GM19043 (cell line): ENCODE measurements at regions not wholly inside any gene's neighbourhood (a gene's known extent, or its start where the extent isn't known, plus 50 kb on each side); places are given as distances from the start of the nearest gene placed in this dataset.

ENCODE experiments used
- ATAC-seq: cut with Tn5 transposase; IDR thresholded peaks from one replicate; pipeline ENCODE4 v1.9.1; 2021; ENCODE audit warnings: low read depth; ENCODE audit not compliant: unreplicated experiment

GRCh38 chr16:73506568-73507056 is 458.7 kb upstream of the ZFHX3 start:
- no peak for ATAC-seq

GRCh38 chr16:73505577-73505976 is 457.6 kb upstream of the ZFHX3 start:
- no peak for ATAC-seq

DNA sequence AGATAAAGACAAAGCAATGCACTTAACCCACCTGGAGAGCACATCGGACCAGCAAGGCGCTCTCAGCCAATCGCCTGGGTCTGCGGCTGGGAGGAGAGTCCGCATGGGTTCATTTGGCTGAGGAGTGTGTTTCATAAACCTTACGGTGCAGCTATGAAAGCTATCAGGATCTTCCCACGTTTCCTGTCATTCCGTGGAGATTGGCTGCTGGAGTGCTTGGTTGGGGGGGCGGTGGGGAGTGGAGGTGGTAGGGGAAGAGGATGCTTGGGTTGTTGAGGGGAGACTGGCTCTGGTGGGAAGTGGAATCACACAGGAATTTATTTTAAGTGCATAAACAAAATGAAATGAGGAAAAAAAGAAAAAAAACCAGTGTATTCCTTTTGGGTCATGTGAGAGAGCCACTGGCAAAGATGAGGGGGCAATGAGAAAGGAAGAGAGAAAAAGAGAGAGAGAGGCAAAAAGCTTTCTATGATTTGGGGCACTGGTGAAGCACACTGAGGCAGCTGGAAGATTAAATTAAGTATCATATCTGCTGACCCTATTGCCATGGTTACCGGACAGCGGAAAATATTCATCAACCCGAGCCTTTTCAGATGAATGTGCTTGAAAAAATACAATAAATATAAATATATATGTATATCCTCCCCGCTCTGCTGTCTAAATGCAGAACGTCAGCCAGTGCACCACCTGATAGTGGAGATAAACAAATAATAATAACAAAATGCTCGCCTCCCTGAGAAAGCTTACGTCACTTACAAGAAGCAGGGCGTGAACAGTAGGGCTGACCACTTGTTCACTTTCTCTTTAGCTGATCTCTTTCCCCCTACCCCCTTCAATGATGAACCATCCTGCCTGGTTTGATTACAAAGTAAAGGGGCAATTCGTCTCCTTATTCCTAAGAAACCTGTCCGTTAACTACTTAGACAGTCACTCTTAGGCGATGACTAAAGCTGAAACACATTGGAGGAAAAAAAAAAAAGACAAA is 457.0 kb upstream of the ZFHX3 start:
- ATAC-seq = no peak

DNA sequence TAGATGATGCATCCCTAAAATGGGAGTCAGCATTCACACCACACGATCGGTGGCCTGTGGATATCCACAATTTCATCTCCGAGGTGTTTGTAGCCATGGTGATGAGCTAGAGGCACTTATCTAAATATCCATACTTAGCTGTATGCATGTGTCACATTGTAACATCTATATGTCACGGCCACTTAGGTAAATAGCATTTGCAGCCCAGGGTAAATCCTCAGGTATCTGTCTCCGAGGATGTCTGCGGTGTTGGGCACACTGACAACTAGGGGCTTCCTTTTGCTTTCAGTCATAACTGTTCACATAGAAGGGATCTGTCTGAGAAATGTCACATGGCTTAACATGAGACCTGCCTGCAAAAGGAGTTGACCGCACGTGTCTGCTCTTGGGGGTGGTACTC is 455.2 kb upstream of the ZFHX3 start:
- no peak for ATAC-seq

DNA sequence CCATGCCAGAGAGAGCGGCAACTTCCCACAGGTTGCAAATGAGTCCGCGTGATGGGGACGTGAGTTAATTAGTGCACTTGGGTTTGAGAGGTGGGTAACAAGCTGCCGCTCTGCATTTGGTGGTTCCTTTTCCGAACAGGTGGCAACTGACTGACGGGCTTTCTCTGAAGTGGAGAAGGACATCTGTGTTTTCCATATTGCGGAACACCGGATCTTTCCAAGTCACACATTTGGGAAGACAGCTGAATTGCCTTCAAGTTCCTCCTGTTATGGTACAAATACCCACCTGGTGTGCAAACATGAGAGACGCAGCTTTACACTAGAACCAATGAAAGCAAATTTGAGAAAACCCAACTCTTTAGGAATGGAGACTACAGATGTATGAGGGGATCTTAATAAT is 451.3 kb upstream of the ZFHX3 start:
- ATAC-seq = no peak

DNA sequence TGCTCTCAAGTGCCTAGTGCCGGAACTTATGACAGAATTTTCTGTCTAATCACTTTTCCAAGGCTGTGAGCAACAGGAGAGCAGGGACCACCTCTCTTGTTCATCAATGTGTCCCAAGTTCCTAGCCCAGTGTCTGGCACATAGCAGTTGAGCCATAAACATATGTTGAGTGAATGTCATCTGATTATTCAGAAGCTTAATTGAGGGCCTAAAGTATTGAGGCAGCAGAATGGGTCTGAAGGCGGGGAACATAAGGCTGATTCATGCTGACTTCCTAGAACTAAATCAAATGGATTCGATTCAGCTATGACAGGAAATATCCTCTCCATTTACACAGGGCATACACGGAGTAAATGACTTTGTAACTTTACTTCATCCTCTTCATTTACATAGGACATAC is 438.0 kb upstream of the ZFHX3 start:
- ATAC-seq = no peak

DNA sequence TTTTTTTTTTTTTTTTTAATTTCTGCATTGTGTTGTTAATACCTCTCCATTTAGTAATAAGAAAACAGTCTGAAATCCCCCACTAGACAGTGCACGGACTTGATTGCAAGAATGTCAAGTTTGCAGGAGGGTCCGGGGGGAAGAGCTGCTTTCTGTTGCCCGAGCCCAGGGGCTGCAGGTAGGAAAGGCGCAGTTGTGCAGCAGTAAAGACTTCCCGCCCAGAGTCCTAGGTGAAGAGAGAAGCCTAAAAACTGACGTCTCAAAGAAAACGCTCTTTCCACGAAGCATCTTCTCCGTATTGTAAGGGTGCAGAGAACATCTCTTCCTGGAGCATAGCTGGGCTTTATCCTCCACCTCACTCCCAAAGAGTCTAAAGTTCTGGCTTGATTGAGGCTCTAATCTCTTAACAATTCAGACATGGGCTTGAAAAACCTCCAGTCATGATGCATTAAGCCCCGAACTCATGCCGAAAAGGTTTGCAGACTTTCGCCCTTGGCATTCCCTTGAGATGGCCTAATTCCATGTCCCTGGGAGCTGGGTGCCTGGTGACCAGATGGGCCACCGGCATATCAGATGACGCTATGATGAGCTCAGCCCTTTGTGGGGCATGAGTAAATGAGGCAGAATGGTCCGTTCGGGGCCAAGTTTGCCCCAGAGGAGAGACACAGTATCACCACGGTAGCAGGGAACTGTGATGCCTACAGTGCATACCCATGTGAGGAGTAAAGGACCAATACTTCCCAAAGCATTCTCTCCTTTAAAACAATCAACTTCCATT is 436.2 kb upstream of the ZFHX3 start:
- no peak for ATAC-seq

- no peak for ATAC-seq
Observed at GRCh38 chr16:73483076-73483791, 435.3 kb upstream of the ZFHX3 start.

GRCh38 chr16:73482310-73482709 is 434.4 kb upstream of the ZFHX3 start:
- ATAC-seq = no peak

DNA sequence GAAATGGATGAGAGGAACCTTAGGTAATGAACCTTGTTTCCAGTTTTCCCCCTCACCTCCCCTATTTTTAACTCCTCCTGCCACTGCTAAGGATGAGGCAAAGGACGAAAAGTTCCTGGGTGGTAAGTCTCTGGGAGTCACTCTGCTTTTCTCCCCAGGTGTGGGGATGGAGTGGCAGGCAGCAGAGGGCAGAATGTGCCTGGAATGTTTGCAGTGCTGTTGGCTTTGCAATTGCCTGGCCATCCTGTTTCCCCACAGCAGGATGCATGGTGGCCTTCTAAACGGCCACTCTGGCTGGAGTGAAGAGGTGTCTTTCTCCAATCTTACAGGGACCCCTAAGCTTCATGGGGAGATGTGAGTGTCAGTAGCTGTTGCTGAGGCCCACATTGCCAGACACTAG is 432.5 kb upstream of the ZFHX3 start:
- no peak for ATAC-seq

DNA sequence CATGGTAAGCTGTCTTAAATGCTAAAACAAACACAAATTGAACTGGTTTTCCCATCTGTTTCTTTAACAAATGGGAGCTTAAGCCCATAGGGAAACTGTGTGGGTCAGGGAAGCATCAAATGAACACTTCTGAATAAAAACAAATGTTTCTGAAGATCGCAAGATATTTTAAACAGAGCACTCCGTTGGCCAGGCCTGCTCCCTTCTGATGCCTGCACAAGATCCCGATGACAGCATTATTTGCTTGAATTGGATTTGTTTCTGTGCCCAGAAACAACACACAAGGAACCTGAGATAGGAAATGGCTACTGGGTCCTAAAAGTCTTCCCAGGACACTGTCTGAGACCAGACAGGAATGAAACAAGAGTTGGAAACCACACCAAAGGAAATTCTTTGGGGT is 425.8 kb upstream of the ZFHX3 start:
- ATAC-seq = no peak

DNA sequence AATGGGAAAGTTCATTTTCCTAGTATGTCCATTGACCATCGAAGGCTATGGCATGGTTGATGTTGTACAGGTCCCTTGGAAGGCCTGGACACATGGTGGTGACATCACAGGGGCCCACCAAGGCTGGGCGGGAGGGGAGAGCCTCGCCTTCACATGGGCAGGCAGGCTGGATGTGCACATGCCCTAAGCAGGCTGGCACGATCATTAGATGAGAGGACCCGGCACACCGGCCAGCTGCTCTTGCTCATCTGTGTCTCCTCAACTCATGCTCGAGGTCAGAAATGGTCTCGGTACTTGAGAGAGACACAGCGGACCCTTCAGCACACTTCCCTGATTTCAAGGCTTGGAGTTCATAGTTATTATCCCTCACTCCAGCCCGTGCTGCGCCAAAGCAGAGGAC is 416.9 kb upstream of the ZFHX3 start:
- ATAC-seq = no peak

GRCh38 chr16:73459586-73459985 is 411.7 kb upstream of the ZFHX3 start:
- no peak for ATAC-seq

DNA sequence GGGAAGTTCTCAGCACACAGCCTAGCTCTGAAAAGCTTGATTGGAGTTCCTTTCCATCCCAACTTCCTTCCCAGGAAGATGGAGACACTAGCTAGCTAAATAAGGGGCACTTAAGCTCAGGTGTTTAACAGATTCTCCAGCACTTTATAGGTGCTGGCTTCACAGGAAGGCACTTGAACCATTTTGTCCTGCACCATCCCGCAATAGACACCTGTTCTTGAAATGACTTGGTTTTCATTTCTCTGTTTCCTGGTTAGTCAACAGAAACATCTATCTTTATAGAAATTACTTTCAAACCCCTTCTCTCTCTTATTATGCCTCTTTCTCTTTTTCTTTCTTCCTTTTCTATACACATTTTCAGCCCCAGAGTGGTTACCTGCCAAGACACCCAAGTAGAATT is 409.9 kb upstream of the ZFHX3 start:
- no peak for ATAC-seq

DNA sequence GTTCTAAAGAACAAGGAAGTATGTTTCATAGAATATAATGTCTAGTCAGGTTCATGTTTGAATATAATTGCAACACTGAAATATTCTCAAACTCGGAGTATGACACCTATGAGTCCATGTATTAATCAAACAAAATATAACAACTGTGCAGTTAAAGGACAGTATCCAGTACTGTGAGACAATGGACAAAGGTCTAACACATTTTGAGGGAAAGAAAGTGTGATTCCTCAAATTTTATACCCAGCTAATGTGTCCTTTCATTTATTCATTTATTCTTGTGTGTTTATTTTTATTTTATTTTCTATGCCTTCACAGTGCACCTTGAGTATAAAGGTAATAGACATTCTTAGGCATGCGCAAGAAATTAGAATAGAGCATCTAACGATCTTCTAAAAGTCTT is 401.0 kb upstream of the ZFHX3 start:
- ATAC-seq = no peak

DNA sequence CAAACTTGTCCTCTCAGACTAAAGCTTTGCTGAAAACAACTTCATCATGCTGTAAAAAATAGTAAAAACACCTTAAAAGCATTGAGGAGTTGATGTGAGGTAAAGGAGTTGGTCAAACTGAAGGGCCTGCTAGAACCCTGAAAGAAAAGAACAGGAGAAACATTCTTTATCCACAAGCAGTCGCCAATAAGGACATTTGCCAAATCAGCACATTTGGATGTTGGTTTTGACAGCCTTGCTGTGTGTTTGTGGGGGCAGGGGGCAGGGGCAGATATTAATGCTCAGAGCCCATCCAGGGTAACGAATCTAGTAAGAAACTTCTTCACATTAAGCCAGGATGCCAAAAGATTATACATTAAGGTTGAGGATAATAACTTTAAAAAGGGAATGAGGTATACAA is 399.9 kb upstream of the ZFHX3 start:
- no peak for ATAC-seq

DNA sequence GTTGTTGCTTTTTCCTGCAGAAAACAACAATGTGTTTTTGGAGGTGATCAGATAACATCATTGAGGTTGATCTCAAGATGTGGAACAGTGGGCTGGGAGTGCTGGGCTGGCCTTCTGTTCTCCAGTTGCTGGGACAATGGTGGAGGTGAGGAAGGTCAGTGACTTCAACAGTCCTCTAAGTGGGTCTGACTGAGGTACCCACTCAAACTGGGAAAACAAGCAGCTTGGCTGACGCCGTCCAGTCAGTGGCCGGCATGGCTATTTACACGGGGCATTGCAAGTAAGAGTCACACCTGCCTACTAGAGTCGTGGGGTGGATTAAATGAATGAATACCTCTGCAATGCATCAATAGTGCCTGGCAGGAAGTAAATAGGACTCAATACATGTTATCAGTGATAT is 386.7 kb upstream of the ZFHX3 start:
- no peak for ATAC-seq

- no peak for ATAC-seq
Observed at GRCh38 chr16:73433731-73434307, 385.9 kb upstream of the ZFHX3 start.

DNA sequence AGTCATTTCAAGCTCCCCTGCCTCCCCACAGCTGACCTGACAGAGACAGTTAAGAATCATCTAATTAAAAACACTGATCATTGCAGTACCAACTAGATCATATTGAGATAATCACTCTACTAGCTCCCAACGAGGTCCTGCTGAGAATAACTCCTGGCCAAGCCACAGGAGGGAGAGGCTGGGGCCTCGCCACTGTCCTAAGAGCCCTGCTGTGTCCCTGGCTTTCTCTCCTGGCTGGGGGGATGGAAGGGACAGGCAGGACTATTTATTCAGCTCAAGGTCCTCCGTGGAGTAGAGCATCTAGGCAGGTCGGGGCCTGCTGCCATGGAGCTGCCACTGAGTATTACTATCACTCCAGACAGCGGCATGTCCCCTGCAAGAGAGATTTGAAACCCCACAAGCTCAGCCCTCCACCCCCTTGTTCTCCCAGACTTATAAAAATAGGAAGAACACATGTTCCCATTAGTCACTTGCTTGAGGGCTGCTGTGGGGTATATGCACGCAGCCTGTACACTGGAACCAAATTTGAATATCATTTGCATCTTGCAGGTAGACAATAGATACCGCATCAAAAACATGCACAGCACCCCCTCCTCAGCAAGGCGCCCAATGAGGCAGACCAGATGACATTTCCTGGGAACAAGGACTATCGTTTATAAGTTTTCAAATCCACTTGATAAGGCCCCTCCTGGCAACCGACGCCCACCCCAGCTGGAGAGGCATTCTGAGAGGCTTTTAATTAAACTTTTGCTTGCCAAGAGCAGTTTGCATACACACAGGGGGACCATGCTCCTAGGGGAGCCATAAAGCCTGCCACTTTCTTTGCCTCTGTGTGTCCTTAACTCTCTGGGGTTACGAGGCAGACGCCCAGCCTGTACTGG is 385.2 kb upstream of the ZFHX3 start:
- ATAC-seq = no peak

GRCh38 chr16:73430138-73430537 is 382.2 kb upstream of the ZFHX3 start:
- ATAC-seq = no peak
